A673 (cell line): ENCODE measurements at regions not wholly inside any gene's neighbourhood (a gene's known extent, or its start where the extent isn't known, plus 50 kb on each side); places are given as distances from the start of the nearest gene placed in this dataset.
"Not testable (repeated sequence)": the region's sequence is repeated elsewhere in the genome, so short reads cannot be mapped to it uniquely, and the experiment has no call there.

Experiments
- EZH2 ChIP-seq: fragments of 200-600 bp; sonication (generic); IDR thresholded peaks from 2 replicates; pipeline ENCODE4 v1.6.1; 2017; ENCODE audit warnings: borderline replicate concordance, low read depth, mild to moderate bottlenecking, mixed read lengths, antibody characterized with exemption, low read length; ENCODE audit not compliant: poor library complexity, severe bottlenecking
- TF ChIP-seq, protein P1 (sequence below): fragments of 300-800, 200-600 bp; sonication (generic); conservative IDR thresholded peaks from 2 replicates; pipeline ENCODE4 v1.5.1; 2017; ENCODE audit warnings: low read depth, mild to moderate bottlenecking, antibody characterized with exemption, low read length, moderate library complexity, mixed read lengths

DNA sequence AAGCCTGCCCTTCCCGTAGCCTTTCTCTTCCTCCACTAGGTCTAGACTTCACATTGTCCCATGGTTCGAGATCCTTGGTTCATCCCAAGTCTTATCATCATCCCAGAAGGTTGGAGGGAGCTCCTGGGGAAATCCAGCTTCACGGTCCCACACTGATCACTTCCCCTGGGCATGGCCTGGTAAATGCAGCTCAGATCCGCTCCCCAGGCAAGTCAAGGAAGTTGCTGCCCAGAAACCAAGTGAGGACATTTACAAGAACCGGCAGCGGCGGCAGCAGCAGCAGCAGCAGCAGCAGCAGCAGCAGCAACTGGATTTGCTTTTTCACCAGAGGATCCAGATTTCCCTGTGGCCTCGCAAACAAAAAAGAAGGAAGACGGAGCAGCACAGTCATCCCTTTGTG, 339.2 kb downstream of the CACNA1B start:
- TF ChIP-seq, protein P1, sequence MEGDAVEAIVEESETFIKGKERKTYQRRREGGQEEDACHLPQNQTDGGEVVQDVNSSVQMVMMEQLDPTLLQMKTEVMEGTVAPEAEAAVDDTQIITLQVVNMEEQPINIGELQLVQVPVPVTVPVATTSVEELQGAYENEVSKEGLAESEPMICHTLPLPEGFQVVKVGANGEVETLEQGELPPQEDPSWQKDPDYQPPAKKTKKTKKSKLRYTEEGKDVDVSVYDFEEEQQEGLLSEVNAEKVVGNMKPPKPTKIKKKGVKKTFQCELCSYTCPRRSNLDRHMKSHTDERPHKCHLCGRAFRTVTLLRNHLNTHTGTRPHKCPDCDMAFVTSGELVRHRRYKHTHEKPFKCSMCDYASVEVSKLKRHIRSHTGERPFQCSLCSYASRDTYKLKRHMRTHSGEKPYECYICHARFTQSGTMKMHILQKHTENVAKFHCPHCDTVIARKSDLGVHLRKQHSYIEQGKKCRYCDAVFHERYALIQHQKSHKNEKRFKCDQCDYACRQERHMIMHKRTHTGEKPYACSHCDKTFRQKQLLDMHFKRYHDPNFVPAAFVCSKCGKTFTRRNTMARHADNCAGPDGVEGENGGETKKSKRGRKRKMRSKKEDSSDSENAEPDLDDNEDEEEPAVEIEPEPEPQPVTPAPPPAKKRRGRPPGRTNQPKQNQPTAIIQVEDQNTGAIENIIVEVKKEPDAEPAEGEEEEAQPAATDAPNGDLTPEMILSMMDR = not testable (repeated sequence)
- TF ChIP-seq EZH2 = not testable (repeated sequence)
